ENCODE measurements at regions not wholly inside any gene's neighbourhood (a gene's known extent, or its start where the extent isn't known, plus 50 kb on each side); places are given as distances from the start of the nearest gene placed in this dataset.
A peak's percentile ranks its signal among the peaks of the same experiment; 100 is the strongest.

DNA sequence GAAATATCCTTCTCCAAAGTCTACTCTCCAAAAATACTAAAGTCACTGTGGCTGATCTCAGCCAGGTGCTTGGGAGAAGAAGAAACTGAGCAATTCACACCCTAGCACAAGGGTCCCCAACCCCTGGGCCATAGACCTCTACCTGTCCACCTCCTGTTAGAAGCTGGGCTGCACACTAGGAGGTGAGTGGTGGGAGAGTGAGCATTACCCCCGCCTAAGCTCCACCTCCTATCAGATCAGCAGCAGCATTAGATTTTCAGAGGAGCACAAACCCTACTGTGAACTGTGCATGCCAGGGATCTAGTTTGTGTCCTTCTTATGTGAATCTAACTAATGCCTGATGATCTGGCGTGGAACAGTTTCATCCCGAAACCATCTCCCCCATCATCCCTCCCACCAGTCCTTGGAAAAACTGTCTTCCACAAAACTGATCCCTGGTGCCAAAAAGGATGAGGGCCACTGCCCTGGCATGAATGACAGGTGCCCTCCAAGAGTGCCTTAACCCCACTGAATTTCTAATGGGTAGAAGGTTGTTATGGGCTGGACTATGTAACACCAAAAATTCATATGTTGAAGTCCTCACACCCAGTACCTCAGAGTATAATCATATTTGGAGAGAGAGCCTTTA lies 109.2 kb upstream of the CDYL start:
- Histone ChIP-seq H2BK12ac (ENCODE audit: low read length in 2 of 2) (peak overlapping the region in 1 of 2 experiments; percentile 47), H3K4ac (ENCODE audit: low read depth in 1 of 2, low read length in 2 of 2) (no peak overlapping the region), H3K23ac (ENCODE audit: low read length in 2 of 2) (no peak overlapping the region), H3K79me1 (replicated peaks; ENCODE audit: low read length, poor library complexity, severe bottlenecking) (no peaks in the 10 kb centered on the region), H4K91ac (ENCODE audit: low read length) (no peak overlapping the region), H2BK120ac (ENCODE audit: low read depth, low read length) (no peak overlapping the region), H3K4me1 (ENCODE audit: control insufficient read depth, insufficient read depth, low read depth, low read length) (peaks cover 5% of the 10 kb centered on the region), H3K4me2 (ENCODE audit: low read length, poor library complexity, severe bottlenecking) (no peak overlapping the region), H3K27ac (ENCODE audit: low read length, poor library complexity, severe bottlenecking) (no peak overlapping the region), H4K8ac (ENCODE audit: low read length) (no peak overlapping the region), H3K4me3 (ENCODE audit: insufficient read depth in 1 of 2, low read depth in 1 of 2, low read length in 2 of 2) (no peak overlapping the region), H3K27me3 (ENCODE audit: control insufficient read depth in 1 of 2, insufficient read depth in 1 of 2, low read length in 2 of 2) (no peaks in the 10 kb centered on the region), H3K9ac (ENCODE audit: low read length) (no peak overlapping the region), H2AK5ac (ENCODE audit: low read length, severe bottlenecking) (no peak overlapping the region), H3K18ac (ENCODE audit: low read depth in 1 of 2, low read length in 2 of 2) (no peak overlapping the region), H3K36me3 (ENCODE audit: control insufficient read depth in 1 of 2, insufficient read depth in 2 of 2, low read depth in 1 of 2, low read length in 2 of 2) (no peaks in the 10 kb centered on the region), H2AFZ (ENCODE audit: low read depth, low read length) (no peak overlapping the region), H2BK15ac (ENCODE audit: low read depth, poor library complexity, severe bottlenecking) (no peak overlapping the region), H3K9me3 (ENCODE audit: control insufficient read depth, low read length) (no peaks in the 10 kb centered on the region), H2BK5ac (ENCODE audit: low read depth, low read length, poor library complexity, severe bottlenecking) (no peak overlapping the region), H3K14ac (ENCODE audit: low read length in 2 of 2) (no peak overlapping the region)
- 100% methylated on average over 3 of the region's 3 CpGs for WGBS
- DNase-seq = no peak

GRCh38 chr6:4665489-4666417 lies 110.5 kb upstream of the CDYL start:
- Histone ChIP-seq H3K18ac (ENCODE audit: low read depth in 1 of 2, low read length in 2 of 2) (no peak overlapping the region), H3K4me3 (ENCODE audit: insufficient read depth in 1 of 2, low read depth in 1 of 2, low read length in 2 of 2) (no peak overlapping the region), H3K14ac (ENCODE audit: low read length in 2 of 2) (no peak overlapping the region), H3K79me1 (replicated peaks; ENCODE audit: low read length, poor library complexity, severe bottlenecking) (no peaks in the 10 kb centered on the region), H2AK5ac (ENCODE audit: low read length, severe bottlenecking) (no peak overlapping the region), H2BK120ac (ENCODE audit: low read depth, low read length) (no peak overlapping the region), H2BK5ac (ENCODE audit: low read depth, low read length, poor library complexity, severe bottlenecking) (no peak overlapping the region), H3K4ac (ENCODE audit: low read depth in 1 of 2, low read length in 2 of 2) (no peak overlapping the region), H2BK12ac (ENCODE audit: low read length in 2 of 2) (no peak overlapping the region), H3K27me3 (ENCODE audit: control insufficient read depth in 1 of 2, insufficient read depth in 1 of 2, low read length in 2 of 2) (no peaks in the 10 kb centered on the region), H2AFZ (ENCODE audit: low read depth, low read length) (no peak overlapping the region), H3K36me3 (ENCODE audit: control insufficient read depth in 1 of 2, insufficient read depth in 2 of 2, low read depth in 1 of 2, low read length in 2 of 2) (no peaks in the 10 kb centered on the region), H3K4me2 (ENCODE audit: low read length, poor library complexity, severe bottlenecking) (no peak overlapping the region), H3K9ac (ENCODE audit: low read length) (no peak overlapping the region), H2BK15ac (ENCODE audit: low read depth, poor library complexity, severe bottlenecking) (peak overlapping the region; percentile 36), H3K23ac (ENCODE audit: low read length in 2 of 2) (no peak overlapping the region), H3K9me3 (ENCODE audit: control insufficient read depth, low read length) (no peaks in the 10 kb centered on the region), H3K4me1 (ENCODE audit: control insufficient read depth, insufficient read depth, low read depth, low read length) (peaks cover 5% of the 10 kb centered on the region), H4K91ac (ENCODE audit: low read length) (no peak overlapping the region), H4K8ac (ENCODE audit: low read length) (no peak overlapping the region), H3K27ac (ENCODE audit: low read length, poor library complexity, severe bottlenecking) (no peak overlapping the region)
- no peak for DNase-seq
- 96% methylated on average over 6 of the region's 7 CpGs for WGBS

DNA sequence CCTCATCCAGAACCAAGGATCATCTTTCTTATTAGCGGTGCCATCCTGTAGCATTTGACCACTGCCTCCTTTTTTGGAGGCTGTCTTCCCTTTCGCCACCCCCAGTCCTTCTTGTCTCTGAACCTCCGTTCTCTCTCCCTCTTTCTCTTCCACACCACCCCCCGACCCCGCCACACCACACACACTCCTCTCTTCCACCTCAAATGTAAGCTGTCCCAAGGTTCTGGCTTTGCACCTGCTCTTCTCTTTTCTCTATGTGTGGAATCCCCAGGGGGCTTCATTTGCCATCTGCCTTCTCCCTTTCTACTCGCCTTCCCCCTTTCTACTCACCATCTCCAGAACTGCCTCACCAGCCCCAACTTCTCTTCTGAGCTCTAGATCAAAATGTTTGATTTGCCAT lies 111.3 kb upstream of the CDYL start:
- H4K8ac ChIP-seq (ENCODE audit: low read length) = no peak overlapping the region
- 93% methylated on average over 6 of the region's 6 CpGs for WGBS
- H3K36me3 ChIP-seq (ENCODE audit: control insufficient read depth in 1 of 2, insufficient read depth in 2 of 2, low read depth in 1 of 2, low read length in 2 of 2) = no peaks in the 10 kb centered on the region
- H3K4ac ChIP-seq (ENCODE audit: low read depth in 1 of 2, low read length in 2 of 2) = no peak overlapping the region
- H3K9ac ChIP-seq (ENCODE audit: low read length) = peak overlapping the region; percentile 48
- H3K9me3 ChIP-seq (ENCODE audit: control insufficient read depth, low read length) = no peaks in the 10 kb centered on the region
- no peak overlapping the region for H3K23ac ChIP-seq (ENCODE audit: low read length in 2 of 2)
- H3K4me3 ChIP-seq (ENCODE audit: insufficient read depth in 1 of 2, low read depth in 1 of 2, low read length in 2 of 2) = no peak overlapping the region
- H3K4me1 ChIP-seq (ENCODE audit: control insufficient read depth, insufficient read depth, low read depth, low read length) = peaks cover 7% of the 10 kb centered on the region
- H3K4me2 ChIP-seq (ENCODE audit: low read length, poor library complexity, severe bottlenecking) = no peak overlapping the region
- no peak for DNase-seq
- no peak overlapping the region for H4K91ac ChIP-seq (ENCODE audit: low read length)
- H2AFZ ChIP-seq (ENCODE audit: low read depth, low read length) = no peak overlapping the region
- H3K27ac ChIP-seq (ENCODE audit: low read length, poor library complexity, severe bottlenecking) = no peak overlapping the region
- H3K79me1 ChIP-seq (replicated peaks; ENCODE audit: low read length, poor library complexity, severe bottlenecking) = no peaks in the 10 kb centered on the region
- no peak overlapping the region for H2BK12ac ChIP-seq (ENCODE audit: low read length in 2 of 2)
- no peak overlapping the region for H2AK5ac ChIP-seq (ENCODE audit: low read length, severe bottlenecking)
- no peak overlapping the region for H3K14ac ChIP-seq (ENCODE audit: low read length in 2 of 2)
- no peaks in the 10 kb centered on the region for H3K27me3 ChIP-seq (ENCODE audit: control insufficient read depth in 1 of 2, insufficient read depth in 1 of 2, low read length in 2 of 2)
- H2BK15ac ChIP-seq (ENCODE audit: low read depth, poor library complexity, severe bottlenecking) = no peak overlapping the region
- H2BK120ac ChIP-seq (ENCODE audit: low read depth, low read length) = no peak overlapping the region
- H3K18ac ChIP-seq (ENCODE audit: low read depth in 1 of 2, low read length in 2 of 2) = no peak overlapping the region
- H2BK5ac ChIP-seq (ENCODE audit: low read depth, low read length, poor library complexity, severe bottlenecking) = no peak overlapping the region

GRCh38 chr6:4664117-4664626 lies 112.0 kb upstream of the CDYL start:
- H3K9me3 ChIP-seq (ENCODE audit: control insufficient read depth, low read length) = no peaks in the 10 kb centered on the region
- peaks cover 7% of the 10 kb centered on the region for H3K4me1 ChIP-seq (ENCODE audit: control insufficient read depth, insufficient read depth, low read depth, low read length)
- H3K79me1 ChIP-seq (replicated peaks; ENCODE audit: low read length, poor library complexity, severe bottlenecking) = no peaks in the 10 kb centered on the region
- no peak overlapping the region for H2BK15ac ChIP-seq (ENCODE audit: low read depth, poor library complexity, severe bottlenecking)
- DNase-seq = peak; percentile 37
- H3K18ac ChIP-seq (ENCODE audit: low read depth in 1 of 2, low read length in 2 of 2) = no peak overlapping the region
- WGBS = 81% methylated on average over 7 of the region's 7 CpGs
- H2AFZ ChIP-seq (ENCODE audit: low read depth, low read length) = no peak overlapping the region
- no peaks in the 10 kb centered on the region for H3K27me3 ChIP-seq (ENCODE audit: control insufficient read depth in 1 of 2, insufficient read depth in 1 of 2, low read length in 2 of 2)
- H3K4ac ChIP-seq (ENCODE audit: low read depth in 1 of 2, low read length in 2 of 2) = peak overlapping the region in 1 of 2 experiments; percentile 37
- H2BK120ac ChIP-seq (ENCODE audit: low read depth, low read length) = no peak overlapping the region
- H3K4me2 ChIP-seq (ENCODE audit: low read length, poor library complexity, severe bottlenecking) = no peak overlapping the region
- no peak overlapping the region for H3K23ac ChIP-seq (ENCODE audit: low read length in 2 of 2)
- H3K27ac ChIP-seq (ENCODE audit: low read length, poor library complexity, severe bottlenecking) = no peak overlapping the region
- H4K8ac ChIP-seq (ENCODE audit: low read length) = no peak overlapping the region
- peak overlapping the region; percentile 14 for H4K91ac ChIP-seq (ENCODE audit: low read length)
- no peak overlapping the region for H2BK5ac ChIP-seq (ENCODE audit: low read depth, low read length, poor library complexity, severe bottlenecking)
- peak overlapping the region; percentile 48 for H3K9ac ChIP-seq (ENCODE audit: low read length)
- no peak overlapping the region for H3K4me3 ChIP-seq (ENCODE audit: insufficient read depth in 1 of 2, low read depth in 1 of 2, low read length in 2 of 2)
- H2AK5ac ChIP-seq (ENCODE audit: low read length, severe bottlenecking) = no peak overlapping the region
- peak overlapping the region in 1 of 2 experiments; percentile 37 for H2BK12ac ChIP-seq (ENCODE audit: low read length in 2 of 2)
- peak overlapping the region in 1 of 2 experiments; percentile 71 for H3K14ac ChIP-seq (ENCODE audit: low read length in 2 of 2)
- no peaks in the 10 kb centered on the region for H3K36me3 ChIP-seq (ENCODE audit: control insufficient read depth in 1 of 2, insufficient read depth in 2 of 2, low read depth in 1 of 2, low read length in 2 of 2)

All from mesenchymal stem cell (in vitro differentiated cells and primary cell).